ENCODE measurements at regions not wholly inside any gene's neighbourhood (a gene's known extent, or its start where the extent isn't known, plus 50 kb on each side); places are given as distances from the start of the nearest gene placed in this dataset.

DNA sequence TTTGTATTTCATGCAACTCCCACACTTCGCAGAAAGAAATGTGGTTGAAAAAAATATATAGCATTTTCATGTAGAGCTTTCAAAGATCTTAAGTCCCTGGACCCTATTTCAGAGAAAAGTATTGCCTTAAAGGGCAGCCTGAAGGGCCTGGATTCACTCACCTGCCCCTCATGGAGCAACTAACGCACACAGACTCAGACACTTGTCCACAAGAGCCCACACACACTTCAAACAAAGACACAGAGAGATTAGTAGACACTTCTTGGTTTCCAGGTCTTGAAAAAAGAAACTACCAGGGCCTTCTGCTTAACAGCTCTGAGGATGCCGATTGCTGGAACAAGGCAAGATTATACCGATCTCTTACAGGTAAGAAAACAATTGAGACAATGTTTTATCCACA, 122.2 kb downstream of the ZBTB18 start:
- Histone ChIP-seq H4K20me1 (ENCODE audit: control insufficient read depth, insufficient read depth) (no peaks in the 10 kb centered on the region), H3K27me3 (replicated peaks in 1 of 2; ENCODE audit: control insufficient read depth in 2 of 2, insufficient read depth in 2 of 2, low read length in 1 of 2) (no peaks in the 10 kb centered on the region; a peak in 1 of 4 replicates), H3K4me2 (ENCODE audit: control insufficient read depth, insufficient read depth) (no peak overlapping the region), H3K79me2 (ENCODE audit: control insufficient read depth, insufficient read depth, low read length) (no peaks in the 10 kb centered on the region), H3K36me3 (ENCODE audit: control insufficient read depth in 2 of 2, insufficient read depth in 2 of 2, low read length in 1 of 2) (no peaks in the 10 kb centered on the region), H3K9me3 (replicated peaks; ENCODE audit: control insufficient read depth, insufficient read depth, low read length) (no peaks in the 10 kb centered on the region), H2AFZ (ENCODE audit: control insufficient read depth, low read depth, low read length) (no peak overlapping the region), H3K4me3 (no peak overlapping the region), H3K9ac (ENCODE audit: control insufficient read depth, insufficient read depth, low read length) (no peak overlapping the region), H3K4me1 (ENCODE audit: control insufficient read depth, insufficient read depth, low read length) (no peaks in the 10 kb centered on the region), H3K27ac (ENCODE audit: control insufficient read depth, insufficient read depth) (no peak overlapping the region)
- CTCF ChIA-PET: no interaction called here
- RAD21 ChIA-PET (ENCODE audit: unreplicated experiment): no interaction called here
- no peak for FAIRE-seq
- TF ChIP-seq PRDM15 (CRISPR knock-in tag; IDR thresholded peaks at IDR 0.05) (no peak), RB1 (IDR thresholded peaks at IDR 0.05; ENCODE audit: borderline replicate concordance) (no peak), BMI1 (IDR thresholded peaks at IDR 0.05; ENCODE audit: borderline replicate concordance) (no peak), POLR2AphosphoS5 (IDR thresholded peaks at IDR 0.05; ENCODE audit: low read length) (no peak), EGR1 (IDR thresholded peaks at IDR 0.05; ENCODE audit: borderline replicate concordance in 1 of 2, low read depth in 2 of 2, low read length in 2 of 2) (no peak), SMARCA5 (IDR thresholded peaks at IDR 0.05) (no peak), CHD4 (IDR thresholded peaks at IDR 0.05) (no peak), HDAC2 (IDR thresholded peaks at IDR 0.05) (no peak)
- TF ChIP-seq, protein P1, sequence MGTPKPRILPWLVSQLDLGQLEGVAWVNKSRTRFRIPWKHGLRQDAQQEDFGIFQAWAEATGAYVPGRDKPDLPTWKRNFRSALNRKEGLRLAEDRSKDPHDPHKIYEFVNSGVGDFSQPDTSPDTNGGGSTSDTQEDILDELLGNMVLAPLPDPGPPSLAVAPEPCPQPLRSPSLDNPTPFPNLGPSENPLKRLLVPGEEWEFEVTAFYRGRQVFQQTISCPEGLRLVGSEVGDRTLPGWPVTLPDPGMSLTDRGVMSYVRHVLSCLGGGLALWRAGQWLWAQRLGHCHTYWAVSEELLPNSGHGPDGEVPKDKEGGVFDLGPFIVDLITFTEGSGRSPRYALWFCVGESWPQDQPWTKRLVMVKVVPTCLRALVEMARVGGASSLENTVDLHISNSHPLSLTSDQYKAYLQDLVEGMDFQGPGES (IDR thresholded peaks at IDR 0.05): no peak
- TF ChIP-seq, protein P2, sequence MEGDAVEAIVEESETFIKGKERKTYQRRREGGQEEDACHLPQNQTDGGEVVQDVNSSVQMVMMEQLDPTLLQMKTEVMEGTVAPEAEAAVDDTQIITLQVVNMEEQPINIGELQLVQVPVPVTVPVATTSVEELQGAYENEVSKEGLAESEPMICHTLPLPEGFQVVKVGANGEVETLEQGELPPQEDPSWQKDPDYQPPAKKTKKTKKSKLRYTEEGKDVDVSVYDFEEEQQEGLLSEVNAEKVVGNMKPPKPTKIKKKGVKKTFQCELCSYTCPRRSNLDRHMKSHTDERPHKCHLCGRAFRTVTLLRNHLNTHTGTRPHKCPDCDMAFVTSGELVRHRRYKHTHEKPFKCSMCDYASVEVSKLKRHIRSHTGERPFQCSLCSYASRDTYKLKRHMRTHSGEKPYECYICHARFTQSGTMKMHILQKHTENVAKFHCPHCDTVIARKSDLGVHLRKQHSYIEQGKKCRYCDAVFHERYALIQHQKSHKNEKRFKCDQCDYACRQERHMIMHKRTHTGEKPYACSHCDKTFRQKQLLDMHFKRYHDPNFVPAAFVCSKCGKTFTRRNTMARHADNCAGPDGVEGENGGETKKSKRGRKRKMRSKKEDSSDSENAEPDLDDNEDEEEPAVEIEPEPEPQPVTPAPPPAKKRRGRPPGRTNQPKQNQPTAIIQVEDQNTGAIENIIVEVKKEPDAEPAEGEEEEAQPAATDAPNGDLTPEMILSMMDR (IDR thresholded peaks at IDR 0.05 in 2 of 3, conservative IDR thresholded peaks at IDR 0.05 in 1 of 3; ENCODE audit: control insufficient read depth in 2 of 3, extremely low read depth in 1 of 3, insufficient read depth in 1 of 3, low read depth in 3 of 3, low read length in 3 of 3): no peak
- no TSS peak for BruUV-seq (replicated peaks)
- intact Hi-C loops (cut with micrococcal nuclease; ENCODE audit: unreplicated experiment) (no loop called here), in situ Hi-C loops (cut with MboI) (no loop called here)
- SMC1A ChIA-PET (ENCODE audit: uncharacterized antibody, unreplicated experiment): no interaction called here
- DNase-seq (ENCODE audit: low read depth, low spot score): no peak
- ATAC-seq: no peak
- WGBS (ENCODE audit: insufficient coverage, insufficient replicate concordance, low lambda C conversion rate, missing lambda C conversion rate): 43% methylated on average over 4 of the region's 4 CpGs
- POLR2A ChIA-PET: interaction anchor here (0.6 kb wide), 1 partner anchor 90 kb away, joined by 4 read pairs; no protein-coding TSS in a partner anchor
